ENCODE measurements at regions not wholly inside any gene's neighbourhood (a gene's known extent, or its start where the extent isn't known, plus 50 kb on each side); places are given as distances from the start of the nearest gene placed in this dataset.

DNA sequence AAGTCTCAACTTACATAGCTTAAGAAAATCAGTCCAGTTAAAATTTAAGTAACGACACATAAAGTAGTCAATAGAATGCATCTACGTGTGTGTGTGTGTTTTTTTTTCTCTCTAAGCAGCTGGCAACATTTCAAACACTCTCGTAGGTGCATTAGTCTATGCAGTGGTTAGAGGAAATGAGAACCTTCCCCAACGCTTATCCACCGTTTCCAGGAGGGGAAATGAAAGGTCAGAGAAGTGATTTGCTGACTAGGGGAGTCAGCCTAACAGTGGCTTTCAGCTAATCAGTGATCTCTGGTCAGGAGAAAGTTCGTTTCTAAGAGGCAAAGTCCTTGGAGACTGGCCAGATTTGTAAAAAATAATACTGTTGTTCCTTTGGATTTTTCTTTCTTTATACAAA, 806.6 kb downstream of the C6orf118 start:
- TF ChIP-seq ZNF70 (CRISPR knock-in tag; IDR thresholded peaks at IDR 0.05) (no peak), SNAI2 (CRISPR knock-in tag; IDR thresholded peaks at IDR 0.05) (no peak), ZFP30 (CRISPR knock-in tag; IDR thresholded peaks at IDR 0.05) (no peak), ZFP3 (CRISPR knock-in tag; IDR thresholded peaks at IDR 0.05) (no peak), GLIS3 (CRISPR knock-in tag; IDR thresholded peaks at IDR 0.05) (no peak), TOX (CRISPR knock-in tag; IDR thresholded peaks at IDR 0.05; ENCODE audit: borderline replicate concordance) (no peak), PPARA (CRISPR knock-in tag; IDR thresholded peaks at IDR 0.05; ENCODE audit: borderline replicate concordance) (no peak)
- TF ChIP-seq, protein P1, sequence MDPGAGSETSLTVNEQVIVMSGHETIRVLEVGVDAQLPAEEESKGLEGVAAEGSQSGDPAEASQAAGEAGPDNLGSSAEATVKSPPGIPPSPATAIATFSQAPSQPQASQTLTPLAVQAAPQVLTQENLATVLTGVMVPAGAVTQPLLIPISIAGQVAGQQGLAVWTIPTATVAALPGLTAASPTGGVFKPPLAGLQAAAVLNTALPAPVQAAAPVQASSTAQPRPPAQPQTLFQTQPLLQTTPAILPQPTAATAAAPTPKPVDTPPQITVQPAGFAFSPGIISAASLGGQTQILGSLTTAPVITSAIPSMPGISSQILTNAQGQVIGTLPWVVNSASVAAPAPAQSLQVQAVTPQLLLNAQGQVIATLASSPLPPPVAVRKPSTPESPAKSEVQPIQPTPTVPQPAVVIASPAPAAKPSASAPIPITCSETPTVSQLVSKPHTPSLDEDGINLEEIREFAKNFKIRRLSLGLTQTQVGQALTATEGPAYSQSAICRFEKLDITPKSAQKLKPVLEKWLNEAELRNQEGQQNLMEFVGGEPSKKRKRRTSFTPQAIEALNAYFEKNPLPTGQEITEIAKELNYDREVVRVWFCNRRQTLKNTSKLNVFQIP (CRISPR knock-in tag; IDR thresholded peaks at IDR 0.05; ENCODE audit: borderline replicate concordance, low read depth) = no peak
- TF ChIP-seq, protein P2, sequence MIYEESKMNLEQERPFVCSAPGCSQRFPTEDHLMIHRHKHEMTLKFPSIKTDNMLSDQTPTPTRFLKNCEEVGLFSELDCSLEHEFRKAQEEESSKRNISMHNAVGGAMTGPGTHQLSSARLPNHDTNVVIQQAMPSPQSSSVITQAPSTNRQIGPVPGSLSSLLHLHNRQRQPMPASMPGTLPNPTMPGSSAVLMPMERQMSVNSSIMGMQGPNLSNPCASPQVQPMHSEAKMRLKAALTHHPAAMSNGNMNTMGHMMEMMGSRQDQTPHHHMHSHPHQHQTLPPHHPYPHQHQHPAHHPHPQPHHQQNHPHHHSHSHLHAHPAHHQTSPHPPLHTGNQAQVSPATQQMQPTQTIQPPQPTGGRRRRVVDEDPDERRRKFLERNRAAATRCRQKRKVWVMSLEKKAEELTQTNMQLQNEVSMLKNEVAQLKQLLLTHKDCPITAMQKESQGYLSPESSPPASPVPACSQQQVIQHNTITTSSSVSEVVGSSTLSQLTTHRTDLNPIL (CRISPR knock-in tag; IDR thresholded peaks at IDR 0.05; ENCODE audit: low read depth) = no peak
- TF ChIP-seq, protein P3, sequence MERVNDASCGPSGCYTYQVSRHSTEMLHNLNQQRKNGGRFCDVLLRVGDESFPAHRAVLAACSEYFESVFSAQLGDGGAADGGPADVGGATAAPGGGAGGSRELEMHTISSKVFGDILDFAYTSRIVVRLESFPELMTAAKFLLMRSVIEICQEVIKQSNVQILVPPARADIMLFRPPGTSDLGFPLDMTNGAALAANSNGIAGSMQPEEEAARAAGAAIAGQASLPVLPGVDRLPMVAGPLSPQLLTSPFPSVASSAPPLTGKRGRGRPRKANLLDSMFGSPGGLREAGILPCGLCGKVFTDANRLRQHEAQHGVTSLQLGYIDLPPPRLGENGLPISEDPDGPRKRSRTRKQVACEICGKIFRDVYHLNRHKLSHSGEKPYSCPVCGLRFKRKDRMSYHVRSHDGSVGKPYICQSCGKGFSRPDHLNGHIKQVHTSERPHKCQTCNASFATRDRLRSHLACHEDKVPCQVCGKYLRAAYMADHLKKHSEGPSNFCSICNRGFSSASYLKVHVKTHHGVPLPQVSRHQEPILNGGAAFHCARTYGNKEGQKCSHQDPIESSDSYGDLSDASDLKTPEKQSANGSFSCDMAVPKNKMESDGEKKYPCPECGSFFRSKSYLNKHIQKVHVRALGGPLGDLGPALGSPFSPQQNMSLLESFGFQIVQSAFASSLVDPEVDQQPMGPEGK (CRISPR knock-in tag; IDR thresholded peaks at IDR 0.05; ENCODE audit: borderline replicate concordance) = no peak
- TF ChIP-seq, protein P4, sequence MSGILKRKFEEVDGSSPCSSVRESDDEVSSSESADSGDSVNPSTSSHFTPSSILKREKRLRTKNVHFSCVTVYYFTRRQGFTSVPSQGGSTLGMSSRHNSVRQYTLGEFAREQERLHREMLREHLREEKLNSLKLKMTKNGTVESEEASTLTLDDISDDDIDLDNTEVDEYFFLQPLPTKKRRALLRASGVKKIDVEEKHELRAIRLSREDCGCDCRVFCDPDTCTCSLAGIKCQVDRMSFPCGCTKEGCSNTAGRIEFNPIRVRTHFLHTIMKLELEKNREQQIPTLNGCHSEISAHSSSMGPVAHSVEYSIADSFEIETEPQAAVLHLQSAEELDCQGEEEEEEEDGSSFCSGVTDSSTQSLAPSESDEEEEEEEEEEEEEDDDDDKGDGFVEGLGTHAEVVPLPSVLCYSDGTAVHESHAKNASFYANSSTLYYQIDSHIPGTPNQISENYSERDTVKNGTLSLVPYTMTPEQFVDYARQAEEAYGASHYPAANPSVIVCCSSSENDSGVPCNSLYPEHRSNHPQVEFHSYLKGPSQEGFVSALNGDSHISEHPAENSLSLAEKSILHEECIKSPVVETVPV (CRISPR knock-in tag; IDR thresholded peaks at IDR 0.05) = no peak

All from SK-N-SH treated with all-trans-retinoic acid at 6 μM for 48 hours (cell line).